H1 (cell line): ENCODE measurements at regions not wholly inside any gene's neighbourhood (a gene's known extent, or its start where the extent isn't known, plus 50 kb on each side); places are given as distances from the start of the nearest gene placed in this dataset.
"Not testable (repeated sequence)": the region's sequence is repeated elsewhere in the genome, so short reads cannot be mapped to it uniquely, and the experiment has no call there.

Experiments
- CTCF ChIA-PET: fragments of 300-600 bp; sonication (Branson Sonifier 250); formaldehyde crosslinking; loops from one replicate; lab custom pipeline; 2021; ENCODE audit not compliant: partially characterized antibody; lab: Charles Lee
- POLR2A ChIA-PET: fragments of 300-600 bp; sonication (Branson Sonifier 250); formaldehyde crosslinking; loops from one replicate; lab custom pipeline; 2021; ENCODE audit warnings: inconsistent platforms; ENCODE audit not compliant: partially characterized antibody; lab: Charles Lee
- DNase-seq, 2 experiments: peaks; one replicate each; pipeline versions ENCODE4 v3.0.0 to v3.0.0-alpha.2; 2010 to 2022; ENCODE audit warnings: low spot score in 2 of 2, low read depth in 1 of 2, mixed read lengths in 1 of 2
- FAIRE-seq: peaks from 2 replicates; lab custom pipeline; 2011; peaks lifted over from hg19 to GRCh38; lab: Jason Lieb, UNC
- H2AFZ ChIP-seq: 2 replicates; pipeline ENCODE4 v1.8.1; 2012; ENCODE audit warnings: low read length, inconsistent platforms
- H2AK5ac ChIP-seq: 2 replicates; pipeline ENCODE4 v1.6.1; 2013; ENCODE audit warnings: low read depth, low read length
- H2BK120ac ChIP-seq: replicated peaks from 2 replicates; pipeline ENCODE3; 2013; ENCODE audit warnings: low read depth, low read length, inconsistent platforms
- H2BK12ac ChIP-seq: 2 replicates; pipeline ENCODE4 v1.6.1; 2013; ENCODE audit warnings: low read depth, low read length
- H2BK15ac ChIP-seq: 2 replicates; pipeline ENCODE4 v1.6.1; 2013; ENCODE audit warnings: low read length
- H2BK20ac ChIP-seq: 2 replicates; pipeline ENCODE4 v1.6.1; 2013; ENCODE audit warnings: low read length
- H2BK5ac ChIP-seq: 2 replicates; pipeline ENCODE4 v1.6.1; 2013; ENCODE audit warnings: low read depth, low read length
- H3K14ac ChIP-seq: 2 replicates; pipeline ENCODE4 v1.6.1; 2013; ENCODE audit warnings: inconsistent platforms; ENCODE audit not compliant: insufficient read length
- H3K18ac ChIP-seq: 2 replicates; pipeline ENCODE4 v1.6.1; 2013; ENCODE audit warnings: low read length; ENCODE audit errors: extremely low read depth
- H3K23ac ChIP-seq: 2 replicates; pipeline ENCODE4 v1.6.1; 2013; ENCODE audit warnings: inconsistent platforms; ENCODE audit not compliant: insufficient read length
- H3K23me2 ChIP-seq: 2 replicates; pipeline ENCODE4 v1.6.1; 2013; ENCODE audit warnings: low read depth, low read length
- H3K27ac ChIP-seq: 2 replicates; pipeline ENCODE4 v1.6.1; 2011; ENCODE audit warnings: low read depth, low read length, inconsistent platforms
- H3K27me3 ChIP-seq, 4 experiments: replicated peaks in 1 of 4; 1 replicate in 1 of 4; 2 replicates in 3 of 4; pipeline versions ENCODE4 v1.6.1 to v1.8.1; 2011 to 2013; ENCODE audit warnings: low read length in 3 of 4, mild to moderate bottlenecking in 3 of 4, inconsistent platforms in 2 of 4, mixed read lengths in 2 of 4, moderate library complexity in 1 of 4; ENCODE audit not compliant: control insufficient read depth in 3 of 4, insufficient read depth in 3 of 4; ENCODE audit errors: extremely low read depth in 1 of 4
- H3K36me3 ChIP-seq, 4 experiments: 2 replicates each; pipeline versions ENCODE4 v1.6.1 to v1.8.1; 2011 to 2013; ENCODE audit warnings: mild to moderate bottlenecking in 4 of 4, low read length in 3 of 4, moderate library complexity in 2 of 4, control low read depth in 1 of 4, inconsistent platforms in 1 of 4; ENCODE audit not compliant: insufficient read depth in 4 of 4, control insufficient read depth in 2 of 4
- H3K4ac ChIP-seq: replicated peaks from 2 replicates; pipeline ENCODE3; 2013; ENCODE audit warnings: low read length, low read depth, mixed read lengths, inconsistent platforms; ENCODE audit not compliant: insufficient read length
- H3K4me1 ChIP-seq, 4 experiments: replicated peaks in 1 of 4; 1 replicate in 1 of 4; 2 replicates in 3 of 4; pipeline versions ENCODE4 v1.6.1 to v1.8.1; 2011 to 2013; ENCODE audit warnings: low read length in 3 of 4, inconsistent platforms in 2 of 4, mixed read lengths in 1 of 4; ENCODE audit not compliant: insufficient read depth in 4 of 4, control insufficient read depth in 3 of 4
- H3K4me2 ChIP-seq, 2 experiments: 2 replicates each; pipeline versions ENCODE4 v1.6.1 to v1.8.1; 2011 to 2013; ENCODE audit warnings: low read depth in 2 of 2, low read length in 2 of 2, control low read depth in 1 of 2, inconsistent platforms in 1 of 2, mild to moderate bottlenecking in 1 of 2; ENCODE audit not compliant: insufficient read depth in 1 of 2
- H3K4me3 ChIP-seq, 4 experiments: fragments of 200-600, 300-600 bp in 1 of 4; sonication (generic), shearing (Covaris generic), sonication (Bioruptor Twin) in 1 of 4; 2 replicates each; pipeline versions ENCODE4 v1.5.1 to v1.8.1; 2011 to 2016; ENCODE audit warnings: low read length in 4 of 4, low read depth in 3 of 4, control low read depth in 2 of 4, inconsistent platforms in 2 of 4, mild to moderate bottlenecking in 2 of 4, mixed read lengths in 1 of 4, moderate library complexity in 1 of 4; ENCODE audit not compliant: insufficient read depth in 2 of 4; ENCODE audit errors: extremely low read depth in 1 of 4
- H3K56ac ChIP-seq: replicated peaks from 2 replicates; pipeline ENCODE3; 2013; ENCODE audit warnings: low read depth, mild to moderate bottlenecking, mixed read lengths, low read length, inconsistent platforms; ENCODE audit not compliant: insufficient read length
- H3K79me1 ChIP-seq: 2 replicates; pipeline ENCODE4 v1.6.1; 2013; ENCODE audit warnings: low read depth, low read length, control low read depth
- H3K79me2 ChIP-seq, 2 experiments: 2 replicates each; pipeline versions ENCODE4 v1.6.1 to v1.8.1; 2012 to 2013; ENCODE audit warnings: low read length in 2 of 2, mild to moderate bottlenecking in 2 of 2, inconsistent platforms in 1 of 2; ENCODE audit not compliant: insufficient read depth in 2 of 2, control insufficient read depth in 1 of 2
- H3K9ac ChIP-seq, 4 experiments: replicated peaks in 1 of 4; 1 replicate in 1 of 4; 2 replicates in 3 of 4; pipeline versions ENCODE4 v1.6.1 to v1.8.1; 2011 to 2013; ENCODE audit warnings: low read depth in 3 of 4, low read length in 3 of 4, control low read depth in 2 of 4, mild to moderate bottlenecking in 2 of 4, moderate library complexity in 2 of 4, inconsistent platforms in 1 of 4; ENCODE audit errors: extremely low read depth in 1 of 4
- H3K9me3 ChIP-seq, 2 experiments: 2 replicates each; pipeline versions ENCODE4 v1.6.1 to v1.8.1; 2012 to 2013; ENCODE audit warnings: mild to moderate bottlenecking in 2 of 2, moderate library complexity in 2 of 2, control low read depth in 1 of 2, inconsistent platforms in 1 of 2, low read depth in 1 of 2, low read length in 1 of 2, mixed read lengths in 1 of 2; ENCODE audit not compliant: insufficient read depth in 2 of 2
- H4K20me1 ChIP-seq, 2 experiments: replicated peaks in 1 of 2; 2 replicates each; pipeline versions ENCODE3 to v1.8.1; 2011 to 2013; ENCODE audit warnings: inconsistent platforms in 2 of 2, low read length in 2 of 2, mild to moderate bottlenecking in 1 of 2; ENCODE audit not compliant: insufficient read depth in 2 of 2, control insufficient read depth in 1 of 2
- H4K5ac ChIP-seq: 2 replicates; pipeline ENCODE4 v1.6.1; 2013; ENCODE audit warnings: low read length, low read depth, mixed read lengths, inconsistent platforms; ENCODE audit not compliant: insufficient read length
- H4K8ac ChIP-seq: 2 replicates; pipeline ENCODE4 v1.8.0; 2013; ENCODE audit warnings: mild to moderate bottlenecking, moderate library complexity, low read length, inconsistent platforms; ENCODE audit not compliant: insufficient read depth; ENCODE audit errors: extremely low read depth
- H4K91ac ChIP-seq: replicated peaks from 2 replicates; pipeline ENCODE3; 2013; ENCODE audit warnings: low read length, mixed read lengths, inconsistent platforms; ENCODE audit not compliant: insufficient read length
- WGBS, 2 experiments: shearing (Covaris generic) in 1 of 2; methylation state at CpG; one replicate each; pipeline versions ENCODE4 v1.1.6 to v1.1.7; 2013 to 2015; ENCODE audit warnings: low lambda C conversion rate in 2 of 2, mixed read lengths in 2 of 2, inconsistent platforms in 1 of 2, low coverage in 1 of 2, missing lambda C conversion rate in 1 of 2; ENCODE audit not compliant: insufficient replicate concordance in 2 of 2, insufficient coverage in 1 of 2, insufficient read length in 1 of 2; ENCODE audit errors: extremely low coverage in 1 of 2, missing lambda C conversion rate in 1 of 2; 5-methylcytosine and 5-hydroxymethylcytosine counted together

GRCh38 chr15:30842798-30843472 is 60.8 kb upstream of the FAN1 start:
- H3K56ac ChIP-seq, H3K4me3 ChIP-seq, H2BK5ac ChIP-seq, H3K4ac ChIP-seq, H3K27ac ChIP-seq, H3K4me2 ChIP-seq, H2BK120ac ChIP-seq, H3K79me1 ChIP-seq, H4K91ac ChIP-seq, FAIRE-seq, H3K23ac ChIP-seq, H4K8ac ChIP-seq, DNase-seq, H3K23me2 ChIP-seq, H4K5ac ChIP-seq, H2AK5ac ChIP-seq, H2BK12ac ChIP-seq, H3K18ac ChIP-seq, H3K14ac ChIP-seq, H2BK15ac ChIP-seq, POLR2A ChIA-PET, H3K4me1 ChIP-seq, H3K79me2 ChIP-seq, H2BK20ac ChIP-seq, H3K27me3 ChIP-seq, H4K20me1 ChIP-seq, H3K36me3 ChIP-seq, H3K9me3 ChIP-seq, H3K9ac ChIP-seq: not testable (repeated sequence)
- CTCF ChIA-PET, result interaction anchor here (6.0 kb wide), 1 partner anchor 14 kb away, joined by 49 read pairs; no protein-coding TSS in a partner anchor
- 0 out of 2 replicates have a peak overlapping the region, but pooled peaks have one; percentile 25 for H2AFZ ChIP-seq
- WGBS, 2 experiments, result 51% methylated on average over 5 of the region's 5 CpGs; no CpG with 5 or more reads in 1 of the 2 experiments

- H4K91ac ChIP-seq, H2BK120ac ChIP-seq, H3K79me2 ChIP-seq, H3K23me2 ChIP-seq, H2BK5ac ChIP-seq, H3K18ac ChIP-seq, H3K36me3 ChIP-seq, H3K9me3 ChIP-seq, H3K27ac ChIP-seq, H3K4me2 ChIP-seq, H3K14ac ChIP-seq, DNase-seq, H2BK20ac ChIP-seq, H2BK12ac ChIP-seq, FAIRE-seq, H3K4me3 ChIP-seq, H3K4me1 ChIP-seq, H3K27me3 ChIP-seq, H4K20me1 ChIP-seq, H3K9ac ChIP-seq, H2AFZ ChIP-seq, POLR2A ChIA-PET, H4K5ac ChIP-seq, H3K79me1 ChIP-seq, H2BK15ac ChIP-seq, H2AK5ac ChIP-seq, H3K4ac ChIP-seq, H3K23ac ChIP-seq, H4K8ac ChIP-seq, H3K56ac ChIP-seq: not testable (repeated sequence)
- CTCF ChIA-PET, result interaction anchor here (1.0 to 6.0 kb wide), 2 partner anchors 12 to 536 kb away, joined by 4 to 49 read pairs; no protein-coding TSS in a partner anchor
- WGBS, 2 experiments, result 73% methylated on average over 1 of the region's 1 CpG; no CpG with 5 or more reads in 1 of the 2 experiments
These were observed 58.2 kb upstream of the FAN1 start for GRCh38 chr15:30845536-30845935.
